ENCODE measurements at regions not wholly inside any gene's neighbourhood (a gene's known extent, or its start where the extent isn't known, plus 50 kb on each side); places are given as distances from the start of the nearest gene placed in this dataset.
A peak's percentile ranks its signal among the peaks of the same experiment; 100 is the strongest.
"Not testable (repeated sequence)": the region's sequence is repeated elsewhere in the genome, so short reads cannot be mapped to it uniquely, and the experiment has no call there.

DNA sequence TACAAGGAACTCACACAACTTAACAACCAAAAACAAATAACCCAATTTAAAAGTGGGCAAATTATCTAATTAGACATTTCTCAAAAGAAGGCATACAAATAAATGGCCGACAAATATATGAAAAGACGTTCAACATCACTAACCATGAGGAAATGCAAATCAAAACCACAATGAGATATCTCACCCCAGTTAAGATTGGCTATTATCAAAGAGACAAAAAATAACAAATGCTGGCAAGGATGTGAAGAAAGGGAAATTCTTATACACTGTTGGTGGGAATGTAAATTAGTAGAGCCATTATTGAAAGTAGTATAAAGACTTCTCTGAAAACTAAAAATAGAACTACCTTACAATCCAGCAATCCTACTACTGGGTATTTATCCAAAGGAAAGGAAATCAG, 96.7 kb upstream of the SIRPG start:
- no peak for DNase-seq (ENCODE audit: low read depth)

DNA sequence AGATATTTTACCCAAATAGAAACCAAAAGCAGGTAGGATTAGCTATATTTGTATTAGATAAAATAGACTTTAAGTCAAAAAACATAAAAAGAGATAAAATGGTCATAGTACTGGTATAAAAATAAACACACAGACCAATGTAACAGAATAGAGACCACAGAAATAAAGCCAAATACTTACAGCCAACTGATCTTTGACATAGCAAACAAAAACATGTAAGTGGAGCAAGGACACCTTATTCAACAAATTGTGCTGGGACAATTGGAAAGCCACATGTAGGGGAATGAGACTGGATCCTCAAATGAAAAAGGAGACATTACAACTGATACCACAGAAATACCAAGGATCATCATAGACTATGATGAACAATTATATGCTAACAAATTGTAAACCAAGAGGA, 94.5 kb upstream of the SIRPG start:
- DNase-seq (ENCODE audit: low read depth), result no peak

DNA sequence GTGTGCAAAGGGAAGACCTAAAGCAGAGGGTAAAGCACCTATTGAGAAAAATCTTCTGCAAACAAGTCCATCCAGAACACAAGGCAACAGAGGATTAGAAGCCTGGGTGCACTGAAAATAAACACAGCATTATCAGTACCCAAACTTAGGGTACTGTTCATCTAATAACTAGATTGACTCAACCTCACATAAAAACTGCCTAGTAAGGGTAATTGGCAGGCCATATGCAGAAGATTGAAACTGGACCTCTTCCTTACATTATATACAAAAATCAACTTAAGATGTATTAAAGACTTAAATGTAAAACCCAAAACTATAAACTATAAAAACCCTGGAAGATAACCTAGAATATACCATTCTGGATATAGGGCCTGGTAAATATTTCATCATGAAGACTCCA, 91.2 kb upstream of the SIRPG start:
- no peak for DNase-seq (ENCODE audit: low read depth)

DNA sequence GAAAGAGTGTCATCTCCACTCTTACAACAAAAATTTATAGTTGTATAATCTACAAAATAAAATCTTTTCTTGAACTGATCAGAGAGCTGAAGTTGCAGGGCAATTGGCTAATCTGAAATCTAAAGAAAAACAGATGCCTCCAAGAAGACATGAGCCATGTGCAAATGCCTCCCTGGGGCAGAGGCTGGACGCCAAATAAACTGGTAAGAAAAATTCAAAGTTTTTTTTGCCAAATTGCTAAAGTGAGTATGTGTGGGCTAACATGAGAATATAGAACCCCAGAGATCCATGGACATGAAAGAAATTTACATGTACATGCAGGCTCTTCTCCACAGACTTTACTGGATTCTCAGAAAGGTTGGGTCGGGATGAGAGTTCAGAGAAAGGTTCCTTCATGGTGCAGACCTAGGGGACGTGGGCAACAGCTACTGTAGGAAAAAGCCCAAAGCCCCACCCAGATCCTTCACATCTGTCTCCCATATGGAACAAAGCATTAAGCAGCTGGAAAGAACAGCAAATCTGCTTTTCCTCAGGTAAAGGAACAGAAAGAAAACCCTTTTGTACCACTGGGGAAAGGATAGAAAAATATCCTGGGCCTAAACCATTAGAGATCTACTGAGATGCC, 90.5 kb upstream of the SIRPG start:
- DNase-seq (ENCODE audit: low read depth), result no peak

DNA sequence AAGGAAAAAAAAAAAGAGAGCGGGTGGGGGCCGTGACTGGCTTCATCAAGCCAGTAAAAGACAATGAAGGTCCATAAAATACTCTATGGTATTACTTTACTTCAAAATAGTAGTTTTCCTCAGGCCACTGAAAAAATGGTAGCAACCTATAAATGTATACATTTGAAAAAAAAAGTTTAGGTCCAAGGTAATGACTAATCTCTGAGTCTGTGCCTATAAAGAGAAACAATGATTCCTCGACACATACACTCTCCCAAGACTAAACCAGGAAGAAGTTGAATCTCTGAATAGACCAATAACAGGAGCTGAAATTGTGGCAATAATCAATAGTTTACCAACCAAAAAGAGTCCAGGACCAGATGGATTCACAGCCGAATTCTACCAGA, 84.5 kb upstream of the SIRPG start:
- not testable (repeated sequence) for DNase-seq (ENCODE audit: low read depth)

DNA sequence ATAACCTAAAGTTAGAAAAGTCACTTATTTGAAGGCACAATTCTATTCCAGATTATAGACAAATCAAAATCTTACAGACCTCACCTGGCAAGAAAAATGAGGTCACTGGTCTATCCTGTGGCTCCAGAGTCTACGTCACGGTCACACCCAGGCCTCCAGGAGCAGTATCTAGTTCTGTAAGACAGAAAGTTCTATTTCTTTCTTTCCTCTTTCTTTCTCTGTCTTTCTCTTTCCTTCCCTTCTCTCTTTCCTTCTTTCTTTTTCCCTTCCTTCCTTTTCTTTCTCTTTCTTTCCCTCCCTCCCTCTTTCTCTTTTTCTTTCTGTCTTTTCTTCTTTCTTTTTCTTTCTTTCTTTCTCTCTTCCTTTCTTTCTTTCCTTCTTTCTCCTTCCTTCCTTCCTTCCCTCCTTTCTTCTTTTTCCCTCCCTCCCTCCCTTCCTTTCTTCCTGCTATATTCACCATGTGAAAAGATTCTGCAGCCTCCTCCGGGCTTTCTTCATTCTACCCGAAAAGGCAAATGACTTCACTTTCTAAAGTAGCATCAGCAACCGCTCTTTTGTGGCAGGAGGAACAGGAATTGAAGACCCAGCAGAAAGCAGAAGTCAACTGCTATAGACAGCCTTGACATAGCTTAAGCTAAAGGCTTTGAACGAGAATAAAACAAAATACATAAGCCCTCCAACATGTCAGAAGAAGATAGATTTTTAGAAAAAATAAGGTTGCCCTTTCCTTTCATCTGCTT, 83.9 kb upstream of the SIRPG start:
- DNase-seq (ENCODE audit: low read depth), result no peak

DNA sequence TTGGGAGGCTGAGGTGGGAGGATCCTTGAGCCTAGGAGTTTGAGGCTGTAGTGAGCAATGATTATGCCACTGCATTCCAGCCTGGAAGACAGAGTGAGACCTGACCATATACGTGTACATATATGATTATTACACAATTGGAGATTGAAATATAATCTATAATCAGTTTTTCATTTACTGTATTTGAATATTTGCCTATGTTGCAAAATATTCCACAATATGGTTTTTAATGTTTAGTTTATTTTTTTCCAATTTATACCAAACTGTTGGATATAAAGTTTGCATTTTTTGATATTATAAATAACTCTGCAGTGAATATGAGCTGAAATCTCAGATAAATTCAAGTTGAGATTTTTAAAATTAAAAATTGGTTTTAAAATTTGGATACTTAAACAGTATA, 79.6 kb upstream of the SIRPG start:
- DNase-seq (ENCODE audit: low read depth), result no peak

DNA sequence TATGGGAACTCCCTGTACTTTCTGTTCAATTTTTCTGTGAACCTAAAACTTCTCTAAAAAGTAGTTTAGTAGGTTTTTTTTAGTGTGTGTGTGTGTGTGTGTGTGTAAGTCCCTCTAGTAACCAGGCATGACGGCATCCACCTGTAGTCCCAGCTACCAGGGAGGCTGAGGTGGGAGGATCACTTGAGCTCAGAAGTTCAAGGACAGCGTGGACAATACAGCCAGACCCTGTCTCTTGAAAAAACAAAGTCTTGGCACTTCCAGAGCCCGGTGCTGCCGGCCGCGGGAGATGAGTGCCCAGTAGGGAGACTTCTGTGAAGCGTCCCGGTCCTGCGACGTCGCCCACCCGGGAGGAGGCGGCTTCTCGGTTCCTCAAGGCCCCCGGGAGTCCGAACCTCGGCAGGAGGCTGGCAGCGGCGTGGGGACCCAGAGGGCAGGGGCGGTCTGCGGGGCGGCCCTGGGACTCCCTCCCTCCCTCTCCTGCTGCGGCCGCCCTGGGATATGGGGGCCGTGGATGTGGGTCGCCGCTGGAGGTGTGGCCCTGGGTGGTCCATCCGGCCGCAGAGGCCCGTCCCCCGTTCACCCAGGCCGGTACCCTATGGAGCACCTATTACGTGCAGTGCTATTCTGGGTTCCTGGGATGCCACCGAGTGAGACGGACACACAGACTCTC, 78.0 kb upstream of the SIRPG start:
- DNase-seq (ENCODE audit: low read depth), result no peak

DNA sequence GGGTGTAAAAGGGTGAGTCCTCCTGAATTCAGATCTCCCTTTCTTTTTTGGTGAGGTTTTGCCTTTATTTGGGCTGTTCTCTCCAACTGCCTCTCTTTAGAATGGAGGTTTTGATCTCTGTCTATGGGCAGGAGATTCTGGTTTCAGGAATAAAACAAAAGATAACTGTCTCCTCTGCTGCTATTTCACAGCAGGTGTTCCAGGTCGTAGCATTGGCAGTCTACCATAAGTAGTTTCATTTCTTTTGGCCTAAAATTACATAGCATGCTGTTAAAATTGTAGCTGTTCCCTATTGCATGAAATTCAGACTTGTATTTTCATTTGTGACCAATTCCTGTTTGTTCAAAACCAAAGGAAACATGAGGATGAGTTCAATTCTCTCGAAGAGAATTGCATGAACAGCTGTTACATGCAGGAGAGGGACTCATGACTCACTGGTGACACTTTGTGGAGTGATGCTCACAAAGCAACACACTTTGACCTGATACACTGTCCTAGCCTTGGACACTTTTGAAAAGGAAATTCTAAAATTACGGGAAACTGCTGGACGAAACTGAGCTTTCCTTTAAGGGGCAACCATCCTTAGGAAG, 76.8 kb upstream of the SIRPG start:
- no peak for DNase-seq (ENCODE audit: low read depth)

DNA sequence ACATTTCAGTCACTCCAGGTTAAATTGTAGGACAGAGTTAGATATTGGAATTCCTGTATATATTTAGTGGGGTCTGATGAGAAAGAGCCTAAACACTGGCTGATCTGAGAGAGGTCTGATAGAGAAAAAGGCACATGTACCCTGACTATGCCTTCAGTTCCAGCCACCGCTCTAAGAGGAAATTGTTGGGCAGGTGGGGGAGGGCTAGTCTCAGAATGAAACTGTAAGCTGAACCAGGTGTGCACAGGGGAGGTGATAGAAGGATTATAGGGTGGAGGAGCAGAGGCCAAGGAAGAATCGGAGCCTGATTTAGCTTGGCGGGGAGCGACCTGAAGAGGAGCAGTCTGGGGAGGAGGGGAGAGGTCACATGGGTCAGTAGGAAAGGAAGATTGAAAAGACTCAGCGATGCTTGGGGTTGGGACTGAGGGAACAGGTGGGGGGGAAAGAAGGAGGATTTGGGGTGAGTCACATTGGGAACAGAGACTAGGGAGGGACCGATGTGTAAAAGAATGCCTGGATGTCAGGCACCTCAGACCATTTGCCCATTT, 74.3 kb upstream of the SIRPG start:
- peak; percentile 31 for DNase-seq (ENCODE audit: low read depth)

DNA sequence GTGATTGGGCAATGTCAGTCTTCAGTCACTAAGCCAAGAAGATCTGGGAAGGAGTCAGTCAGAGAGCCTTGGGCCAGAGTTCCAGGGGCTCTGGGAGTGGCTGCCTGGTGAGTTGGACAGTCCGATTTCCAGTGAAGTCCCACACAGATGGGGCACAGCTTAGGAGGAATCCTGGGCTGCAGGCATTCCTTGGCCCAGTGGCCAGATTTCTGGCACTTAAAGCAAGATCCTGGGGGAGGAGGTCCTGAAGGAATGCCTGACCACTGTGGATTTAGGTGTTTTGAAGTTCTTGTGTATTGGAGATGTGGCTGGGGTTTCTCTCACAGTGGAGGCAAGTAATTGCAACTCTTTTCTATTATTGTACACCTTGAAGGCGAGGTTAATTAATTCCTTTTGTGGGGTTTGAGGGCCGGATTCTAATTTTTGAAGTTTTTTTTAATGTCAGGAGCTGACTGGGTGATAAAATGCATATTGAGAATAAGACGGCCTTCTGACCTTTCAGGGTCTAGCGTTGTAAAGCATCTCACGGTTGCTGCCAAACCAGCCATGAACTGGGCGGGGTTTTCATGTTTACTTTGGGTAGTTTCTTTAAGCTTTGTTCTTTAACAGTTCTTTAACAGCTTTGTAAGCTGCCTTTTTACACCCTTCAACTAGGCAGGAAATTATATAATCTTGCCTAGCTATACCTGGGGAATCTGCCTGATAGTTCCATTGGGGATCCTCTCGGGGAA, 73.6 kb upstream of the SIRPG start:
- not testable (repeated sequence) for DNase-seq (ENCODE audit: low read depth)

DNA sequence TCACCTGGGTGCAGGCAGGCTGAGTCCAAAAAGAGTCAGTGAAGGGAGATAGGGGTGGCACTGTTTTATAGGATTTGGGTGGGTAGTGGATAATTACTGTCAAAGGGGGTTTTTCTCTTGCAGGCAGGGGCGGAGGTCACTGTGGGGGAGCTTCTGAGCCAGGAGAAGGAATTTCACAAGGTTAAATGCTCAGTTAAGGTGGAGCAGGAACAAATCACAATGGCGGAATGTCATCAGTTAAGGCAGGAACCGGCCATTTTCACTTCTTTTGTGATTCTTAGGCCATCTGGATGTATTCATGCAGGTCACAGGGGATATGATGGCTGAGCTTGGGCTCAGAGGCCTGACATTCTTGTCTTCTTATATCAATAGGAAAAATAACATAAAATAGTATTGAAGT, 69.7 kb upstream of the SIRPG start:
- not testable (repeated sequence) for DNase-seq (ENCODE audit: low read depth)

DNA sequence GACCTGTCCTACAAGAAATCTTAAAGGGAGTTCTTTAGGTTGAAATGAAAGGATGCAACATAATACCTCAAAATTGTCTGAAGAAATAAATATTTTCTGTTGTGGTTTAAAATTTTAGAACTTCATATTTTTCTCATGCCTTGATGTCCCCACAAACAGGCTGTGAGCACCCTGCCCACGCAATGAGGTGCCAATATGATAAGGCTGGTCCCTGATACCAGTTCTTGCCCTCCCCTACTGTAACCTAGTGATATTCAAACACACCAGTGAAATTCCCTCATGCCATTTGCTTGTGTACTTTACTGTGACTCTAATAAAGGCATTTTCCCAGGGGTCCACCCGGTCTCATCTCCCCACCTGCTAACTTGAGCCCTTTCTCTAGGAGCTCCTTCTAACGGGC, 67.3 kb upstream of the SIRPG start:
- DNase-seq (ENCODE audit: low read depth), result no peak

DNA sequence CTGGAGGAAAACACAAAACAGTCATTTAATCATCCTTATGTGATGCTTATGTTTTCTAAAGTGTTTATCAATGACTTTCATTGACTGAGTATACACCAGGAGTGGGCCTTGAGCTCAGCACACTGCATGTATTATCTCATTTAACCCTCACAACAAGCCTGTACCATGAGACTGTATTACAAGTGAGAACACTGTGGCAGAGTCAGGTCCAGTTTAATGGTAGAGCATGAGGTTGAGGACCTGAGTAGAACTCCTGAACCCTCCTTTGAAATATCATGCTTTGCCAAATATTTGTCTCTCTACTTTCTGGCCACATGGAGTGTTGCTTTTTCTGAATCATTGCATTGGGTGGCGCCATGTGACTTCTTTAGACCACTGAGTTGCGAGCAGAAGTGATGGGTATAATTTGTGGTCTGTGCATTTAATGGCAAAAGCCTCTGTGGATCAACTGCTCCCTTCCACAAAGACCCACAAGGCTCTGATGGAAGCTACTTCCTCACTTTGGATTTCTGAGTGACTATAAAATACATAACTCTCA, 65.0 kb upstream of the SIRPG start:
- no peak for DNase-seq (ENCODE audit: low read depth)

DNA sequence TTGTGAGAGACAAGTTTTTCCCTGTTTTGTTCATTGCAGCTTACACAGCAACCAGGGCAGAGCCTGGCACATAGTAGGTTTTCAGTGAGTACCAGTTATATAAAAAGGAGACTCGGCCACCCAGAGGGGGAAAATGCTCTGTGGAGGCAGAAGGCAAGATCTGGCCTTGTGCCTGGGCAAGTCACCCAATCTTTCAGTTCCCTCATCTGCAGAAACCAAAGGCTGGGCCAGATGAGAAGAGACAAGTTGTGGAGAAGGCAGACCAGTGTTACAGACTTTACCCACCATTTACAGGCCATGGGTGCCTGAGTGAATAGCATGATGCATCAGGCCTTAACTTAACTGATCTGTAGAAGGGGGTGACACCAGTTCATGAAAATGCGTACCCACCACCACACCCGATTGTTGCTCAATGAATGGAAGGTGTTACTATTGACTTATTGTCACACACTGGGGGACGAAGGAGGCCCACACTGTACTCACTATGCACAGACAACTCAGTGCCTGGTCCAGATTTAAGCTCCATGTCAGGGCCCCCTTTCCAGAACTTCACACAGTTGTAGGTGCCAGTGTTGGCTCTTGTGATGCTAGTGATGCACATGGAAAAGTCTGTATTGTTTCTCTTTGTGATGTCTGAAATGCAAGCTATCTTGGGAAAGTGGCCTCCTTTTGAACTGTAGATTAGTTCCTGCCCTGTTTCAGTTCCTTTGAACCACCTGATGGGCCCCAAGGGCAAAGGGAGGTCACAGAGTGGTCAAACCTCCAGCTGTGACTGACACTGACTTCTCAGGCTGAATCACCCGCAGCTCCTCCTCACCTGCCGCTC, 64.3 kb upstream of the SIRPG start:
- DNase-seq (ENCODE audit: low read depth), result no peak

DNA sequence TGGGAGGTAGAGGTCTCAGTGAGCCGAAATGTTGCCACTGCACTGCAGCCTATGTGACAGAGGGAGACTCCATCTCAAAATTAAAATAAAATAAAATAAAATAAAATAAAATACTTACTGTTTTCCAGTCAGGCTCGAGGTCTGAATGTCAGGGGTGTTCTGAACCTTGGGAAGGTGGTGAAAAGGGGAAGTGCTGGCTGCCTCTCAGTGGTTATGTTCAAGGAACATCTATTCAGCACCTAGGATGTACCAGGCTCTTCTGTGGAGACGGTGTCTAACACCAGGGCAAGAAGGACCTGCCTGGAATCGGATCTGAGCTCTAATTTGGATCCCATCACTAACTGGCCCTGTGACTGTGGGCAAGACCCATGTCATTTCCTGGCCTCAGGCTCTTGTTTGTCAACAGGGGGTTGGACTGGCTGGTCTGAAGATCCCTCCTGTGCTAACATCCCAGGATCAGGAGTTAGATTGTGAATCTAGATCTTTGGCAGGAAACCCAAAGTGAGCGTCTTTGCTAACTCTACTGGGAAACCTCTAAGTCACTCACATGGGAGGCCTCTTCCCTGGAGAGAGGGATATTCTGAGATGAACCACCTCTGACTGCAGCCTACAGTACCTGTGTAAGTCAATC, 63.4 kb upstream of the SIRPG start:
- DNase-seq (ENCODE audit: low read depth), result no peak

DNA sequence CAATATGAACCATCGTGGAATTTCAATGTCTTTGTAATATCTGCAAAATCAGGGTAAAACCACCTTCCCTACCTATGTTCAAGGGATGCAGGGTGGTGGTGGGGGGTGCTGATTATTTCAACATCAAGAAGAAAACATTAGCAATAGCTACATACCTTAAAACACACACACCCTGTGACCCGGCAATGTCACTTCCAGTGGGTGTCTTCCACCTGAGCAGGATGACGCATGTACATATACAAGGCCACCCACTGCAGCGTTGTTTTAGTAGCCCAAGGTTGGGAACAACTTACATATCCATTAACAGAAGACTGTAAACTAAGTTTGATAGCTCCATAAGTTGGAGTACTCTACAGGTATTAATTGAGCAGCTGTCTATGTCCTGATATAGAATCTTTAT, 62.6 kb upstream of the SIRPG start:
- no peak for DNase-seq (ENCODE audit: low read depth)

DNA sequence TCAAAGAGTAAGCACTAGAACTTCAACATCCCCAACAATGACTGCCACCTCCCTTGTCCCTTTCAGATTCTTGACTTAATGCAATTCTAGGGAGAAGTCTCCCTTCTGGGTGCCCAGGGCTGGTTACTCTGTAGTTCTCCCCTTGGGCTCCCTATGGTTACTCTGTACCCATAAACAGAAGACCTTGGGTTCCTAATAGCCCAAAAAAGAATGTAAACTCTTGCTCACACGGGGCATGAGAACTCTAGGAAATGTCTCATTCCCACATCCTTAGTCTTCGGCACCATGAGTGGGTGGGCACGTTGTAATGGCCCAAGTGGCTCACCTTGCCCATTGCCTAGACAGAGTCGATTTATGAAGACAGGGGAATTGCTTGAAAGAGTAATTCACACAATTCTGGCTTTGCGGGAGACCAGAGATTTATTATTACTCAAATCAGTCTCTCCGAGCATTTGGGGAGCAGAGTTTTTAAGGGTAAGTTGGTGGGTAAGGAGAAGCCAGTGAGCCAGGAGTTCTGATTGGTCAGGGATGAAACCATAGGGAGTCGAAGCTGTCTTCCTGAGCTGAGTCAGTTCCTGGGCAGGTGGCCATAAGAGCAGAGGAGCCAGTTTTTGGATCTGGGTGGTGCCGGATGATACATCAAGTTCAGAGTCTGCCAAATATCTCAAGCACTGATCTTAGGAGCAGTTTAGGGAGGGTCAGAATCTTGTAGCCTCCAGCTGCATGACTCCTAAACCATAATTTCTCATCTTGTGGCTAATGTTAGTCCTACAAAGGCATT, 61.2 kb upstream of the SIRPG start:
- no peak for DNase-seq (ENCODE audit: low read depth)
